SJSA1 (cell line): ENCODE measurements at regions not wholly inside any gene's neighbourhood (a gene's known extent, or its start where the extent isn't known, plus 50 kb on each side); places are given as distances from the start of the nearest gene placed in this dataset.

ENCODE experiments used
- DNase-seq, 2 experiments: peaks; one replicate each; pipeline ENCODE4 v3.0.0-alpha.2; 2015 to 2020; ENCODE audit warnings: low spot score in 2 of 2, low read depth in 1 of 2
- H3K27ac ChIP-seq: fragments of 250-450 bp; sonication (Bioruptor Pico); 2 replicates; pipeline ENCODE4 v1.5.1; 2020; ENCODE audit warnings: mild to moderate bottlenecking, moderate library complexity
- H3K27me3 ChIP-seq: fragments of 250-450 bp; sonication (Bioruptor Pico); replicated peaks from 2 replicates; pipeline ENCODE4 v1.5.1; 2020; ENCODE audit warnings: mild to moderate bottlenecking, moderate library complexity
- H3K36me3 ChIP-seq: fragments of 250-450 bp; sonication (Bioruptor Pico); 2 replicates; pipeline ENCODE4 v1.5.1; 2020; ENCODE audit warnings: mild to moderate bottlenecking
- H3K4me1 ChIP-seq: fragments of 250-450 bp; sonication (Bioruptor Pico); replicated peaks from 2 replicates; pipeline ENCODE4 v1.6.1; 2021; ENCODE audit warnings: mild to moderate bottlenecking
- H3K4me3 ChIP-seq: fragments of 250-450 bp; sonication (Bioruptor Pico); 2 replicates; pipeline ENCODE4 v1.5.1; 2020; ENCODE audit warnings: mild to moderate bottlenecking
- H3K9me3 ChIP-seq: fragments of 250-450 bp; sonication (Bioruptor Pico); replicated peaks from 2 replicates; pipeline ENCODE4 v1.5.1; 2020; ENCODE audit warnings: mild to moderate bottlenecking

GRCh38 chr6:121865811-121866210, 430.4 kb downstream of the GJA1 start:
- Histone ChIP-seq H3K9me3 (no peaks in the 10 kb centered on the region), H3K27me3 (no peaks in the 10 kb centered on the region), H3K27ac (no peak overlapping the region), H3K4me1 (no peaks in the 10 kb centered on the region), H3K36me3 (no peaks in the 10 kb centered on the region), H3K4me3 (no peak overlapping the region)
- no peak for DNase-seq

DNA sequence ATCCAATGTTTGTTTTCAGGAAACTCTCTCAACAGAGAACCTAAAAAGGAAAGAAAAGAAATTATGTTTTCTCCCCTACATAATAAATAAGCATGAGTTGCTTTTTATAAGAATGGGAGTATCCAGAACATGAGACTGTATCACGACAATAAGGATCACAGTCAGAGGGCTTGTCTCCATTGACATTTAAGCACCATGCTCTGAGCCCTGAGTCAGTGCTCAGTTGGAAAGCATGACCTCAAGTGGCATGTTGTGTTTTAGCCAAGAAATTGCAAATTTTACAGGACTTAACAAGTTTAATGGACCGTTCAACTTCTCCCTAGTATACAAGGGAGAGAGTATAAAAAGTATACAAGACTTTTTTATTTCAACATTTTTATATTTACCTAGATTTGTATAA, 431.6 kb downstream of the GJA1 start:
- Histone ChIP-seq H3K27ac (no peak overlapping the region), H3K4me1 (no peaks in the 10 kb centered on the region), H3K36me3 (no peaks in the 10 kb centered on the region), H3K27me3 (no peaks in the 10 kb centered on the region), H3K9me3 (no peaks in the 10 kb centered on the region), H3K4me3 (no peak overlapping the region)
- no peak for DNase-seq

DNA sequence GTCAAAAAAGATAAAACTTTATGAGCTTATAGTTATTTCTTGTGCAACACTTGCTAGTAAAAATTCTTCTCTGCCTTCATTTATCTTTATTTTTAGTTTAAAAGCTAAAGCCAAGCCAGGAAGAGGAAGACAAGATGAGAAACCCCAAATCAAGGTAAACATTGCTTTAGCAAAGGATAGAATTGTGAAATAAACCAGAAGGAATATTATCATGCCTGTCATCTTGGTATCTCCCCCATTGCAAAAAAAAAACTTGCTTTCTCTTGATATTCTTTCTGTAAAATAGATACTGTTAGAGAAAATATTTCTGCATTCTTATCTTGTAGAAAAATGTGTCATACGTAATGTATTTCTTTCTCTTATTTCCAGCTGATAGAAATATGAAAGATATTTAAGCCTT, 432.8 kb downstream of the GJA1 start:
- no peaks in the 10 kb centered on the region for H3K9me3 ChIP-seq
- H3K27me3 ChIP-seq: no peaks in the 10 kb centered on the region
- no peak overlapping the region for H3K27ac ChIP-seq
- H3K36me3 ChIP-seq: no peaks in the 10 kb centered on the region
- DNase-seq: no peak
- H3K4me1 ChIP-seq: no peaks in the 10 kb centered on the region
- no peak overlapping the region for H3K4me3 ChIP-seq

DNA sequence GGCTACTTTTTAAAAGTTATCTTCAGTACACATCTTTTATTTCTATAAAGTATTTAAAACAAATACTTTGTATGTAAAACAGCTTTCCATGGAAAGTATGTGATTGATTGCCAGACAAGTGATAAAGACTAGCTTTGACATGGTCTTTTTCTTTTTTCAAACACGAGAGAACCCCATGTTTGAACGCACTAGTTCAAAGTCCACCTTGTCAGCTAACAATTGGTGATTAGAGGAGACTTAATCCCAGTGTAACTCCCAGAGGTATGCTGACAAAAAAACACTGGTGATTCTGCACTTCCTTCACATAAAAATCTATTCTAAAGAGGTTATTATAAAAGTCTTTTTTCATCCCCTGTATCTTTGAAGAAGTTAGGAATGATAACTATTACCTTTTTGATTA, 438.1 kb downstream of the GJA1 start:
- Histone ChIP-seq H3K4me3 (no peak overlapping the region), H3K9me3 (no peaks in the 10 kb centered on the region), H3K27me3 (no peaks in the 10 kb centered on the region), H3K36me3 (no peaks in the 10 kb centered on the region), H3K27ac (no peak overlapping the region), H3K4me1 (no peaks in the 10 kb centered on the region)
- no peak for DNase-seq

DNA sequence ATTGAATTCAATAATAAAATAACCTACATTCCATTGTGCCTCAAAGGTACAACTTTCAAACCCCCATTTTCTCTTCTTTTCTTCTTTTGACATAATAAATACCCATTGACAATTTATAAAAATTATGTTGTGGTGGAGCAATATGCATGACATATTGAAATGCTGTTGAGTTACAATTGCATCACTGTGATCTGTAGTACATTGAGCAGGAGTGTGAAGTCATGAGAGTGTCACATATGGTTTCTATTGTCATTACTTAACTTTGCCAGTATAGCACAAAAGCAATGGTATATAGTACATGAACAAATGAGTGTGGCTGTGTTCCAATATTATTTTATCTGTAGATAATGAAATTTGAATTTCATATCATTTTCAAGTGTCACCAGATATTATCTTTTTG, 441.3 kb downstream of the GJA1 start:
- Histone ChIP-seq H3K4me1 (peaks cover 2% of the 10 kb centered on the region), H3K4me3 (no peak overlapping the region), H3K9me3 (no peaks in the 10 kb centered on the region), H3K36me3 (no peaks in the 10 kb centered on the region), H3K27ac (no peak overlapping the region), H3K27me3 (no peaks in the 10 kb centered on the region)
- no peak for DNase-seq

- Histone ChIP-seq H3K9me3 (no peaks in the 10 kb centered on the region; the same call in 1 of the 2 replicates), H3K27me3 (no peaks in the 10 kb centered on the region), H3K27ac (no peak overlapping the region), H3K4me1 (peaks cover 17% of the 10 kb centered on the region), H3K4me3 (no peak overlapping the region), H3K36me3 (no peaks in the 10 kb centered on the region)
- no peak for DNase-seq
Measured at GRCh38 chr6:121879149-121879548, 443.7 kb downstream of the GJA1 start.

GRCh38 chr6:121880831-121881230, 445.4 kb downstream of the GJA1 start:
- H3K4me3 ChIP-seq: no peak overlapping the region
- H3K27me3 ChIP-seq: no peaks in the 10 kb centered on the region
- H3K27ac ChIP-seq: no peak overlapping the region
- no peaks in the 10 kb centered on the region; the same call in 1 of the 2 replicates for H3K9me3 ChIP-seq
- peaks cover 24% of the 10 kb centered on the region for H3K4me1 ChIP-seq
- no peaks in the 10 kb centered on the region for H3K36me3 ChIP-seq
- DNase-seq: no peak

- Histone ChIP-seq H3K4me1 (peaks cover 24% of the 10 kb centered on the region), H3K27ac (peak overlapping the region; percentile 20; the same call in 1 of the 2 replicates), H3K9me3 (no peaks in the 10 kb centered on the region; the same call in 1 of the 2 replicates), H3K27me3 (no peaks in the 10 kb centered on the region), H3K36me3 (no peaks in the 10 kb centered on the region), H3K4me3 (no peak overlapping the region)
- peak; percentile 45 to 55 for DNase-seq
Measured at GRCh38 chr6:121881974-121882667, 446.7 kb downstream of the GJA1 start.

DNA sequence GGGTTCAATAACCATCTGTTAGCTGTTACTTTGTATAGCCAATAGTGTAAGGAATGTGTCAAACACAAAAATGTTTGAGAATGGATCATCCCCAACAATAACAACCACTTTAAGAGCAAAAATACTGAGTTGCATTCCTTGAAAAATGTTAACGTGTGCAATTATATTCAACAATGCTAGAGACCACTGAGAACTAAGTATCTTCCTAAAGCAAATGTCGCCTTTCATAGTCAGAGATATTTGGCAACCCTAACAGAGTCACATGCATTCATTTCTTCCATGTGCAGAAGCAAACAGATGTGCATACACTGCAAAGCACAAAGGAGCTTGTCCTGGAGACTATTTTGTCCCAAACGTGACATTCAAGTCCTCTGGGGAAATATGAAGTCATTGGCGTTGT, 448.6 kb downstream of the GJA1 start:
- no peak overlapping the region for H3K4me3 ChIP-seq
- no peak overlapping the region for H3K27ac ChIP-seq
- no peaks in the 10 kb centered on the region for H3K27me3 ChIP-seq
- H3K4me1 ChIP-seq: peaks cover 24% of the 10 kb centered on the region
- no peak for DNase-seq
- no peaks in the 10 kb centered on the region; the same call in 1 of the 2 replicates for H3K9me3 ChIP-seq
- no peaks in the 10 kb centered on the region for H3K36me3 ChIP-seq

- Histone ChIP-seq H3K4me3 (no peak overlapping the region), H3K36me3 (no peaks in the 10 kb centered on the region)
Measured at GRCh38 chr6:121884620-121885019, 449.2 kb downstream of the GJA1 start.

GRCh38 chr6:121885399-121886152, 450.1 kb downstream of the GJA1 start:
- Histone ChIP-seq H3K36me3 (no peaks in the 10 kb centered on the region), H3K27me3 (no peaks in the 10 kb centered on the region), H3K4me1 (peaks cover 24% of the 10 kb centered on the region), H3K4me3 (no peak overlapping the region), H3K27ac (no peak overlapping the region), H3K9me3 (no peaks in the 10 kb centered on the region; the same call in 1 of the 2 replicates)
- DNase-seq: no peak

More at GRCh38 chr6:121884620-121885019, 449.2 kb downstream of the GJA1 start:
- no peaks in the 10 kb centered on the region for H3K27me3 ChIP-seq
- H3K4me1 ChIP-seq: peaks cover 24% of the 10 kb centered on the region
- no peak overlapping the region for H3K27ac ChIP-seq
- H3K9me3 ChIP-seq: no peaks in the 10 kb centered on the region; the same call in 1 of the 2 replicates
- no peak for DNase-seq

DNA sequence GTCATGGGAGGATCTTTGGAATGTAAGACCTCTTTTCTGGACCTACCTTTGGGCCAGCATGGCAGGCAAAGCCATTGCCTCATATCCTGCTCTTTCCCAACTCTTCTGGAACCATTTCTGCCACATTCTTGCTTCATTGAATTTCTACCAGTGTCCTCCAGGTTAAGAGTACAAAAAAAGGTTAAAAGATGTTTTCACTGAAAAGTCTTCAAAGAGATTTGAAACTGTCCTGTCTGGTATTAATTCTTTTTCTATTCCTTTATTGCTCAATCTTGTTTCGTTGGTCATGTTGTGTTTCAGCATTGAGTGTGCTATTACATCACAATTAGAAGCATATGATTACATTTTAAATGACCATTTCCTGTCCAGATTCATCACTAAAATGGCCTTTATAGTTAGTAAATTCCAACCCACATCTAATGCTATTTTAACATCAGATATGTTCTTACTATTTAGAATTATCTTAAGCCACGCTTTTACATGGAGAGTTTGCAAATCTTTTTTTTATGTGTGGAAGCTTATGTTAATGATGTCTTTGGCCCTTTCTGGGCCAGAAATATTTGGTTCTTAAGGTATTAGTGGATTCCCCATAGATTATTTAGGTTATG, 450.9 kb downstream of the GJA1 start:
- Histone ChIP-seq H3K36me3 (no peaks in the 10 kb centered on the region), H3K4me1 (peaks cover 24% of the 10 kb centered on the region), H3K9me3 (no peaks in the 10 kb centered on the region; the same call in 1 of the 2 replicates), H3K27ac (no peak overlapping the region), H3K27me3 (no peaks in the 10 kb centered on the region), H3K4me3 (no peak overlapping the region)
- DNase-seq: no peak

GRCh38 chr6:121887724-121888123, 452.3 kb downstream of the GJA1 start:
- no peaks in the 10 kb centered on the region for H3K27me3 ChIP-seq
- DNase-seq: no peak
- no peak overlapping the region for H3K4me3 ChIP-seq
- H3K27ac ChIP-seq: no peak overlapping the region
- H3K36me3 ChIP-seq: no peaks in the 10 kb centered on the region
- no peaks in the 10 kb centered on the region; the same call in 1 of the 2 replicates for H3K9me3 ChIP-seq
- H3K4me1 ChIP-seq: peaks cover 12% of the 10 kb centered on the region
